HG02678 (cell line): ENCODE measurements at regions not wholly inside any gene's neighbourhood (a gene's known extent, or its start where the extent isn't known, plus 50 kb on each side); places are given as distances from the start of the nearest gene placed in this dataset.
"Not testable (repeated sequence)": the region's sequence is repeated elsewhere in the genome, so short reads cannot be mapped to it uniquely, and the experiment has no call there.

Experiments
- ATAC-seq: cut with Tn5 transposase; IDR thresholded peaks from one replicate; pipeline ENCODE4 v1.9.1; 2021; ENCODE audit warnings: mild to moderate bottlenecking, moderate library complexity; ENCODE audit not compliant: unreplicated experiment

DNA sequence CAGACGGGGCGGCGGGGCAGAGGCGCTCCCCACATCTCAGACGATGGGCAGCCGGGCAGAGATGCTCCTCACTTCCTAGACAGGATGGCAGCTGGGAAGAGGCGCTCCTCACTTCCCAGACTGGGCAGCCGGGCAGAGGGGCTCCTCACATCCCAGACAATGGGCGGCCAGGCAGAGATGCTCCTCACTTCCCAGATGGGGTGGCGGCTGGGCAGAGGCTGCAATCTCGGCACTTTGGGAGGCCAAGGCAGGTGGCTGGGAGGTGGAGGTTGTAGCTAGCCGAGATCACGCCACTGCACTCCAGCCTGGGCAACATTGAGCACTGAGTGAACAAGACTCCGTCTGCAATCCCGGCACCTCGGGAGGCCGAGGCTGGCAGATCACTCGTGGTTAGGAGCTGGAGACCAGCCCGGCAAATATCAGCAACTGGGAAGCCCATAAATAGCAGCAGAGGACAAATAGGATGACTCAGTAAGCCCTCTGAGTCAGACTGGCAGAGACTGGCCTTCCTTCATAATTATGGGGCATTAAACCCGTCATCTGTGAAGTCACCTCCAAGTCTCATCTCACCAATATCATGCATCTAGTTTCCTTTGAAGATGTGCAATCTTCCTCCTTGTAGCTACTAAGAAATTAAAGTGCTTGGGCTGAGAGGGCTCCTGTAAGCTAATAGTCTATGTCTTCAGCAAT is 337.3 kb downstream of the GOLGA6L6 start:
- not testable (repeated sequence) for ATAC-seq

DNA sequence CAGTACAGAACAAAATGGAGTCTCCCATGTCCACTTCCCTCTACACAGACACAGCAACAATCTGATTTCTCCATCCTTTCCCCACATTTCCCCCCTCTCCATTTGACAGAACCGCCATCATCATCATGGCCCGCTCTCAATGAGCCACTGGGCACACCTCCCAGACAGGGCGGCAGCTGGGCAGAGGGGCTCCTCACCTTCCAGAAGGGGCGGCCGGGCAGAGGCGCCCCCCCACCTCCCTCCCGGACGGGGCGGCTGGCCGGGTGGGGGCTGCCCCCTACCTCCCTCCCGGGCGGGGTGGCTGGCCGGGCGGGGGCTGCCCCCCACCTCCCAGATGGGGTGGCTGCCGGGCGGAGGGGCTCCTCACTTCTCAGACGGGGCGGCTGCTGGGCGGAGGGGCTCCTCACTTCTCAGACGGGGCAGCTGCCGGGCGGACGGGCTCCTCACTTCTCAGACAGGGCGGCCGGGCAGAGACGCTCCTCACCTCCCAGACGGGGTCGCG is 337.9 kb downstream of the GOLGA6L6 start:
- ATAC-seq, result not testable (repeated sequence)

DNA sequence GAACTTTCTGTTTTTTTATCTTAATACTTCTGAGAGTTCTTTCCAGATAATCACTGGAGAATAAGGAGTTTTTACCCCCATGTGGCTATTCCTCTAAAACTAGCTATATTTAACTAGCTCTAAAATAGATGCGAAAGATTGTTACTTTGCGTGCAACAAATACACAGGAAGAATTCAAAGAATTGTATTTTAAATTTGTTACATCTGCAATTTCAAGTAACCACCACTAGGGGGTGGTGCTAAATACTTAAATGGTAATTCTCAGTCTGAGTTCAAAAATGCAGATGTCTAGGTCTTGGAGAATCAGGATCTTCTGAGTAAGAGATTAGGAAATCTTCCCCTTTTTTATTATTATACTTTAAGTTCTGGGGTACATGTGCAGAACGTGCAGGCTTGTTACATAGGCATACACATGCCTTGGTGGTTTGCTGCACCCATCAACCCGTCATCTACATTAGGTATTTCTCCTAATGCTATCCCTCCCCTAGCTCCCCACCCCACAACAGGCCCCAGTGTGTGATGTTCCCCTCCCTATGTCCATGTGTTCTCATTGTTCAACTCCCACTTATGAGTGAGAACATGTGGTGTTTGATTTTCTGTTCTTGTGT is 346.9 kb downstream of the GOLGA6L6 start:
- not testable (repeated sequence) for ATAC-seq

DNA sequence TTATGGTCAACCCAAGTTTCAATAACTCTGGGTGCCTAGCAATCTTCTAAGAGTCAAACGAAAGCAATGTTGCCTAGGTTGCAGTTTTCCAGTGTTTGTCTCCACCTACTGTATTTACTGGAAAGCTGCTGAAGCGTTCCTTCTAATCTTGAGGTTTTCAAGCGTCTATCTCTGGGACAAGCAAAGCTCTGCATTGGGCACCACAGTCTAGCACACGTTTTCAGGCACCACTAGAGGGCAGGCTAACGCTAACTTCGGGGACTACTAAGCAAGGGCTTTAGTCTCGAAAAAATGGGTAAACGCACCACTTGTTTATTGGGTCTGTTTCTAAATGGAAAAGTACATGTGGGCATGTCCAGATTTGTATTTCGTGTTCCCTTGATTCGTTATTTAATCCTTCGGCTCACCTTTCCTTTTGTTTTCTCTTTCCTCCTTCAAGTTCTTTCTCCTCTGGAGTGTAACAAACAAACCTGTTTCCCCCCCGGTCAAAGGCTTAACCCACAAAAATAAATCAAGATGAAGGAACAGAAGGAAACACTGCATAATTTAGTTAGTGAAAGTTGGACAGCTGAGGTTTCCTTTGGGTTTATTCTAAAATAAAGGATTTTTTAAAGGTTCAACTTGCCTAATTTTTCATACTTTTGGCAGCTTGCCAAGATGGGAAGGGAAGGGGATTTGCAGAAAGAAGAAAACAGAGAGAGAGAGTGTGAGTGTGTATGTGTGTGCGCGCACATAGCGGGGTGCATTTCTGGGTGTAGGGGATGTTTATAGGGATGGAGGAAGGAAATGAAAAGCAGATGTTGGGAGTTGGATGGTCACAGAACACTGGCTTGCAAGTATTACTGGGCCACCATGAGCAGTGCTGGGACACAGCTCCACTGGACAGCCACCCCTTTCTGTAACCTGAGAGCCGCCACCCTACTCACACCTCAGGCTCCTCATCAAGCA is 348.3 kb downstream of the GOLGA6L6 start:
- ATAC-seq, result peak; percentile 83

DNA sequence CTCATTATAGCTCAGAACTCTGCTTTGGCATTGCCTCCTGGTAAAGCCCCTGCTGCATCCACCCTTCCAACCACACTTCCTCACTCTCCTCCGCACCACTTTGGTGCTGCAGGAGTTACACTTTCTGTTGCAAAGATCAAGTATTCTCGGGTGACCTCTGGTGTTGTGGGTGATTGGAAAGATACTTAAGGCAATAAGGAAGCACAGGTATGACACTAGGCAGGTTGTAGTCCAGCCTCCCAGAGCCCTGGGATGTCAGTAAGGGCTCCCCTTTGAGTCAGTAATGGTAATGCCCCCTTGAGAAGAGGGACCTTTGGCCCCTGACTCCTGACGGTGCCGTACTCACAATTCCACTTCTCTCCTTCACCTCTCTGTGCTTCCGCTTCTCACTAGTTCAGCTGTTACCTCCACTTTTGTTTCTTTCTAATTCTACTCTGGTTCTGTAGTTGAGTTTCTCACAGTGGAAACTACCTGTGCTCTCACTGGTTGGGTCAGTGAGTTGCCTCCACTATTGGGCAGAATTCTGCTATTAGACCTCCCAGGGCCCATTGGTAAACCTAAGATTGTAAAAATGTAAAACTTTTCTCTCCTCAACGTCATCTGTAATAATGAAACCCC is 350.0 kb downstream of the GOLGA6L6 start:
- ATAC-seq, result peak; percentile 45

DNA sequence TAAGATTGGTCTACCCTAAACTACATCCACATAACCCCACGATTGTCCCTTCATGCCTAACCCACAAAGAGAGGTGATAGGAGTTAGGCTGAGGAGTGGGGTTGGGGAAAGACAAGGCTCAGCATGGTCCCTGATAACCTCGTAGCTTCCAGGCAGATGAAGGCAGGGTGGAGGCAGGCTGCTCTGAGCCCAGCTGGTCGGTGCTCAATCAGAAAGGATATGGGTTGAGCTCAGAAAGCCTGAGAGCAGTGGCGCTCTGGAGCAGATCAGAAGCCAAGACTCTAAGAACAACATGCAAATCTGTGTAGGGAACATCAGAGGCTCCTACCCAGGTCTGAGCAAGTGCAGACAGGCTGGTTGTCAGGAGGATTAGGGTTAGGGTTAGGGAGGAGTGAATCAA is 353.0 kb downstream of the GOLGA6L6 start:
- not testable (repeated sequence) for ATAC-seq

DNA sequence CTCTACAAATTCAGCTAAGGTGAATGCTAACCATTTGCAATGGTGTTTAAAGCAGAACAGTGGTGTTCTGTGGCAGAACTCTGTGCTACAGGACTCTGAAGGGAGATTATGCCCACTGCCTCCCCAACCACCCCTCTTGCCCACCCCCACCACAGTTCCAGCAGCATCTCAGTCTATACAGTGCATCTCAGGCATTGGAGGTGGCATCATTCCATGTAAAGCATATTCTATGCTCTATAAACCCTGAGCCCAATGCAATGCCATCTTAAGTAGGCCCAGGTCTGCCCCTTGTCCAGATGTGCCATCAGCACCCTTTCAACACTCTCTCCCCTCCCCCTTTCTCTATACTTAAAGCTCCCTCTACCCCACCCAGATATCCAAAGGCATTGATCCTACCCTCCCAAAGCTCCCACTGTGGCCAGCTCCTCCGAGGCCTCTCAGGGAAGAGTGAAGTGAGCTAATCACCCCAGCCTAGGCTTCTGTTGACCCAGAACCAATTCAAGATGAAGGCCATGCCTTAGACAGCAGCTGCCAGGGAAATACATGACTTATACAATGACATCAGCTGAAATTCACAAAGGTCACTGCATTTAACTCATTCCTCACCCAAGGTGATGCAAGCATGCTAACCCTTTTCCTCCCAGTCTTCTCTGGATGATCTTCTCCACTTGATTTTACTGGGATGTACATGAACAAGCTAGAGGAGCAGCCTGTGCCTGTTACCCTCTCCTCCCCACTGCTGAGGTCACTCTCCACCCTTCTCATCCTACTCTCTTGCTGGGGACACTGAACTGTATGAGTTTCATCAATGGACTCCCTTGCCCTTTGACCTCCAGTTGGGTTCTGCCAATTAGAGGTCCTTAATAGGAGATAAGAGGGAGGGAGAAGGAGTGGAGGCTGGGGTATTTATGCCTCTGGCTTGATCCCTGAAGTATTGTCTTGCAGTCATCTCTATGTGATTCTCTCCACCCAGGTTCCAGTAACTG is 353.9 kb downstream of the GOLGA6L6 start:
- not testable (repeated sequence) for ATAC-seq

DNA sequence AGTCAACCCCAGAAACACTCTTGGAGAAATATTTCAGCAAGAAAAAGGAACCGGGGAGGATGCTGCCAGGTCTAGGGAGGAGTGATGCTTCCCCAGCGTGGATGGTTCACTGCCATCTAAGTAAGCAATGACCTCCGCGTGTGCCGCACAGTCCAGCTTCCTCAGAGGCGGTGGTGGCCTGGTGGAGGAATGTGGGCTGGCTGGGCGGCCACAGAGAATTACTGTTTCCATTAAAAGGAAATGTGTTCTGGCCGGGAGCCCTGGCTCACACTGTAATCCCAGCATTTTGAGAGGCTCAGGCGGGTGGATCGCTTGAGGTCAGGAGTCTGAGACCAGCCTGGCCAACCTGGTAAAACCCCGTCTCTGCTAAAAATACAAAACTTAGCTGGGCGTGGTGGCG is 356.7 kb downstream of the GOLGA6L6 start:
- not testable (repeated sequence) for ATAC-seq

DNA sequence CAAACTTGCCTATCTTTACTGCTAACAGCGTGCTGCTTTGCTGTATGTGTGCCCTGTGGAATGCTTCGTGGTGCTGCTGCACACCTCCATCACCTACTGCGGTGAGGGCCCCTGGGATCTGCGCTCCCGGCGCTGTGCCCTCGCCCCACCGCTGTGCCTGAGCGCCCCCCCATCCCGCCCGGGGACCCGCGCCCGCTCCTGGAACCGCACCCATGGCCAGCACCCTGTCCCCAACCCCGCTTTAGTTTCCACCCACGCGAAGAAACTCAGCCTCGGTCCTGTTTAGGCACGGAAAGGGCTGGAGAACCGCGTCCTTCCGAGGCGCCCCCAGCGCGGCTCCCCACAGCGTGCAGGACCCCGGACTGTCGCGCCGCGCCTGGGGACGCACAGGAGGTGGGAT is 373.4 kb downstream of the GOLGA6L6 start:
- ATAC-seq, result not testable (repeated sequence)

DNA sequence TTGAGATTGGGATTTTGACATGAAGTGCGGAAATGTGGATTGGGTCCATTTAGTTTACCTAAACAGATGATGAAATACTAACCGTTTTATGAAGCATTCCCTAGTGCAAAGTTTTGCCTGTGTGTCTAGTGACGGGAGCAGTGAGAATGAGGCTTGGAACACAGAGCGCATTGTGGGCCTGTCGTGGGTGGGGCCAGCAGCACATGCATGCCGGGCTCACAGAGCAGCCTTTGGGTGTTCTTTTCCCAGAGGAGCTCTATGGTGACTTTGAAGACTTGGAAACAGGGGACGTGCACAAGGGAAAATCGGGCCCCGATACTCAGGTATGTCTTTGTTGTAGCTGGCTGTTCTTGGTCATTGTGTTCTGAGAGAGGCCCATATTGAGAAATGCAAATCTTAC is 388.1 kb downstream of the GOLGA6L6 start:
- not testable (repeated sequence) for ATAC-seq

DNA sequence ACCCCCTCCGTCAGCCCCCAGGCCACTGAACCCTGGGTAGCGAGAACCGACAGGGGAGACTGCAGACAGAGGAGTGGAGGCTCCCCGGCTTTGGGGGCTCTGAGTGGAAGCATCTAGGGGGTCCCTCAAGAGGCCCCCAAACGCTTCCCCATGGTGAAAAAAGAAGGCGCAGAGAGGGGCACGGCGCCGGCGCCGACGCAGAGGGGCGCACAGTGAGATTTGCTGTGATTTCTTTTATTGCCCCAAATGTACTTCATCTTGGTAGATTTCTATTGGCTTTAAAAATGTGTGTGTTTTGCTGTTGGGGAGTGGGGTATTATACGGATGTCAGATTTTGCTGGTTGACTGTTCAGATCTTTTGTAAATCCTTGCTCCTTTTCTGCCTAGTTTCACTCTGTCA is 392.9 kb downstream of the GOLGA6L6 start:
- not testable (repeated sequence) for ATAC-seq

DNA sequence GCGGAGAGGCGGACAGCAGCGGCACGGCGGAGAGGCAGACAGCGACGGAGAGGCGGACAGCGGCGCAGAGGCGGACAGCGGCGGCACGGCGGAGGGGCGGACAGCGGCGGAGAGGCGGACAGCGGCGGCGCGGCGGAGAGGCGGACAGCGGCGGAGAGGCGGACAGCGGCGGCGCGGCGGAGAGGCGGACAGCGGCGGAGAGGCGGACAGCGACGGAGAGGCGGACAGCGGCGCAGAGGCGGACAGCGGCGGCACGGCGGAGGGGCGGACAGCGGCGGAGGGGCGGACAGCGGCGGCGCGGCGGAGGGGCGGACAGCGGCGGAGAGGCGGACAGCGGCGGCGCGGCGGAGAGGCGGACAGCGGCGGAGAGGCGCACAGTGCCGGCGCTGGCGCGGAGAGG is 393.6 kb downstream of the GOLGA6L6 start:
- ATAC-seq, result not testable (repeated sequence)

DNA sequence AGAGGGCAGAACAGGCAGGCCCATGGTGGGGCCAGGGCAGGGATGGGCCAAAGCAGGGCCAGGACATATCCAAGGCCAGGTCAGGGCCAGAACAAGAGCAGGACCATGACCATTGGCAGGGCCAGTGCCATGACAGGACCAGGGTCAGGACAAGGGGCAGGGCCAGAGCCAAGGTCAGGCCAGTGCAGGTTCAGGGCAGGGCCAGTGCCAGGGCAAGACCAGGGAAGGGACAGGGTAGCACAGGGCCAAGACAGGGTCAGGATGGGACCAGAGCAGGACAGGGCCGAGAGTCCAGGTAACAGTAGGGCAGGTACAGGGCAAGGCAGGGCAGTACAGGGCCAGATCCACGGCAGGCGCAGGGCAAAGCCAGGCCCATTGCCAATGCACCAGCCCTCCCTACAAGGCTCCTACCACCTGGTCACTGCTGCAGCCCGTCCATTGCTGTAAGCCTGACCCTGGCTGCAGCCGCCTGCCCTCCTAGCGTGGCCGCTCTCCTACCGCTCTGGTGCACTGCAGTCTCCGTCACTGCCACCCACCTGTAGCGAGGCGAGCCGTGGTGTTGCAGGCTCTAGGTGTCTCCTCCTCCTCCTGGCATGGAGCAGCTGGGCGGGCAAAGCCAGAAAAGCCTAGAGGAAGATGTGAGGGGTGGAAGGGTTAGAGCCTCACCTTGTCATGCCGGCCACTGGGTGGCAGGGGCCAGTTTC is 397.1 kb downstream of the GOLGA6L6 start:
- ATAC-seq, result not testable (repeated sequence)

DNA sequence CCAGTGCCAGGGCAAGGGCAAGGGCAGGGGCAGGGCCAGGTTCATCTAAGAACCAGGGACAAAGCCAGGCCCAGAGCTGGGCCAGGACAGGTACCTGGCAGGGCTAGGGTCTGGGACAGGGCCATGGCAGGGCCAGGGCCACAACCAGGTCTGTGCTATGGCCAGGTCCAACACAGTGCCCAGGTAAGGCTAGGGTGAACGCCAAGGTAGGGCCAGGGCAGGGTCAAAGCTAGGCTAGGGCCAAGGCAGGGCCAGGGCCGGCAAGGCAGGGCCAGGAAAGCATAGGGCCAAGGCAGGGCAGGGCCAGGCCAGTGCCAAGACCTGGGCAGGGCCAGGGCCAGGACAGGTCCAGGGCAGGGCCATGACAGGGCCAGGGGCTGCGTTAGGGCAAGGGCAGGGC is 398.7 kb downstream of the GOLGA6L6 start:
- not testable (repeated sequence) for ATAC-seq

DNA sequence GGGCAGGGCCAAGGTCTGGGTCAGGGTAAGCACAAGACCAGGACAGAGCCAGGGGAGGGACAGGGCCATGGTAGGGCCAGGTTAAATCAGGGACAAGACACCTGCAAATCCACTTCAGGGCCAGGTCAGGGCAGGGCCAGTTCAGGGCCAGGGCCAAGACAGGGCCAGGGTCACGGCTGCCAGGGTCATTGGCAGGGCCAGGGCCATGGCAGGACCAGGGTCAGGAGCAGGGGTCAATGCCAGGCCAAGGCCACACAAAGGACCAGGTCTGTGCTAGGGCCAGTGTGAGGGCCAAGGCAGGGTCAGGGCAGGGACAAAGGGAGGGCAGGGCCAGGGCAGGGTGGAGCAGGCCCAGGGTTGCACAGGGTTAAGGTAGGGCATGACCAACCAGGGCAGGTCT is 399.2 kb downstream of the GOLGA6L6 start:
- ATAC-seq, result not testable (repeated sequence)

DNA sequence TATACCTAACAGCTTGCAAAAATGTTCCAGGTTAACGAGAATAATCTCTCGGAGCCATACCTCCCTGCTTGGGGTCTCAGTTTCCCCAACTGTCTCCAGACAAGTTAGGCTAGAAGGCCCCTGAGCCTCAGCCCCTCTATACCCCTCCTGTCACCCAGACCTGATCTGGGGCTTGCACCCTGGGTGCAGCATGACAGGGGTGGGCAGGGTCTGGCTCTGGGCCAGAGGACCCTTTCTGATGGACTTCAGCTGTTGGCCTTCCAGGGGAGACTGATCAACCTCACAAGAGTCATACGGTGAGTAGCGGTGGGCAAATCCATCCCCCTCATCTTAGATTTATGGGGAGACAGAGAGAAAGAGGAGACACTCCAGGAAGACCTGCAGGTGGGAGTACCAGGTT is 416.9 kb downstream of the GOLGA6L6 start:
- ATAC-seq, result not testable (repeated sequence)

DNA sequence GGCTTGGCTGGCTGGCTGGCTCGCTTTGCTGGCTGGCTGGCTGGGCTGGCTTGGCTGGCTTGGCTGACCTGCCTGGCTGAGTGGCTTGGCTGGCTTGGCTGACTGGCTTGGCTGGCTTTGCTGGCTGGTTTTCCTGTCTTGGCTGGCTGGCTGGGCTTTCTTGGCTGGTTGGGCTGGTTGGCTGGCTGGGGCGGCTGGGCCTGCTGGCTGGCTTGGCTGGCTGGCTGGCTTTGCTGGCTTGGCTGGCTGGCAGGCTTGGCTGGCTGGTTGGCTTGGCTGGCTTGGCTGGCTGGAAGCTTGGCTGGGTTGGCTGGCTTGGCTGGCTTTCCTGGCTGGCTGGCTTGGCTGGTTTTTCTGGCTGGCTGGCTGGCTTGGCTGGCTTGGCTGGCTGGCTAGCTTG is 435.6 kb downstream of the GOLGA6L6 start:
- no peak for ATAC-seq

DNA sequence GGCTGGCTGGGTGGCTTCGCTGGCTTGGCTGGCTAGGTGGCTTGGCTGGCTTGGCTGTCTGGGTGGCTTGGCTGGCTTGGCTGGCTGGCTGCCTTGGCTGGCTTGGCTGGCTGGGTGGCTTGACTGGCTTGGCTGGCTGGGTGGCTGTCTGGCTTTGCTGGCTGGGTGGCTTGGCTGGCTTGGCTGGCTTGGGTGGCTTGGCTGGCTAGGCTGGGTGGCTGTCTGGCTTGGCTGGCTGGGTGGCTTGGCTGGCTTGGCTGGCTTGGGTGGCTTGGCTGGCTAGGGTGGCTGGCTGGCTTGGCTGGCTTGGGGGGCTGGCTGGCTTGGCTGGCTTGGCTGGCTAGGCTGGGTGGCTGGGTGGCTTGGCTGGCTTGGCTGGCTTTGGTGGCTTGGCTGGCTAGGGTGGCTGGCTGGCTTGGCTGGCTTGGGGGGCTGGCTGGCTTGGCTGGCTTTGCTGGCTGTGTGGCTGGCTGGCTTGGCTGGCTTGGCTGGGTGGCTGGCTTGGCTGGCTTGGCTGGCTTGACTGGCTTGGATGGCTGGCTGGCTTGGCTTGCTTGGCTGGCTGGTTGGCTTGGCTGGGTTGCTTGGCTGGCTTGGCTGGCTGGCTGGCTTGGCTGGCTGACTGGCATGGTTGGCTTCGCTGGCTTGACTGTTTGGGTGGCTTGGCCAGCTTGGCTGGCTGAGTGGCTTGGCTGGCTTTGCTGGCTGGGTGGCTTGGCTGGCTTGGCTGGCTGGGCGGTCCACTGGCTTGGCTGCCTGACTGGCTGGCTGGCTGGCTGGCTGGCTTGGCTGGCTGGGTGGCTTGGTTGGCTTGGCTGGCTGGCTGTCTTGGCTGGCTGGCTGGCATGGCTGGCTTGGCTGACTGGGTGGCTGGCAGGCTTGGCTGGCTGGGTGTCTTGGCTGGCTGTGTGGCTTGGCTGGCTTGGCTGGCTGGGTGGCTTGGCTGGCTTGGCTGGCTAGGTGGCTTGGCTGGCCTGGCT is 436.3 kb downstream of the GOLGA6L6 start:
- ATAC-seq, result not testable (repeated sequence)
